HFFc6 (cell line): ENCODE measurements at regions not wholly inside any gene's neighbourhood (a gene's known extent, or its start where the extent isn't known, plus 50 kb on each side); places are given as distances from the start of the nearest gene placed in this dataset.

ENCODE experiments used
- DNase-seq: peaks from one replicate; pipeline ENCODE4 v3.0.0-alpha.2; 2018
- H3K27ac Mint-ChIP-seq: 2 replicates; pipeline ENCODE4 v1.8.0; 2020; ENCODE audit warnings: mild to moderate bottlenecking, mixed read lengths
- H3K27me3 Mint-ChIP-seq: 2 replicates; pipeline ENCODE4 v1.8.0; 2021; ENCODE audit warnings: mild to moderate bottlenecking, moderate library complexity, mixed read lengths; ENCODE audit not compliant: insufficient read depth
- H3K36me3 Mint-ChIP-seq: 2 replicates; pipeline ENCODE4 v1.8.0; 2021; ENCODE audit warnings: low read depth, mixed read lengths
- H3K4me1 Mint-ChIP-seq: 2 replicates; pipeline ENCODE4 v1.8.0; 2020; ENCODE audit warnings: low read depth, mixed read lengths
- H3K4me3 Mint-ChIP-seq: 2 replicates; pipeline ENCODE4 v1.8.0; 2020; ENCODE audit warnings: mild to moderate bottlenecking, moderate library complexity, mixed read lengths
- H3K9me3 Mint-ChIP-seq: 2 replicates; pipeline ENCODE4 v1.8.0; 2020; ENCODE audit warnings: mild to moderate bottlenecking, mixed read lengths
- TF ChIP-seq, protein P1 (sequence below): fragments of 200-600 bp; sonication (generic); IDR thresholded peaks from 2 replicates; pipeline ENCODE4 v1.5.0; 2021; ENCODE audit warnings: antibody characterized with exemption, mild to moderate bottlenecking

DNA sequence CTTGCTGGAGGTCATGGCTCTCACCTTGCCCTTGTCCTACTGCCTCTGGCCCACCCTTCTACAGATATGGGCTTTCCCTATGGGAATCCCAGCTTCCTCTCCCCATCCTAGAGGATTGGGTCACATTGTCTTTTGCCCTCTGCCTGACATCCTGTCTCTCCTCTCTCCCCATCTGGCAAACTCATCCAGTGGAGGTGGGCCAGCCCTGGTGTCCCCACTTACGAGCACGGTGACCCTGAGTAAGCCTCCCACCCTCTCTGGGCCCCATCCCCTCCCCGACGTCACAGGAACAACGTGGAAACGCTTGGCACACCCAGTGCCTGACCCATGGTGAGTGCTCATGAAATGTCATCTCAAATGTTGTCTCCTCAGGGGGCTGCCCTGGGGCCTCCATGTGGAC, 56.1 kb upstream of the ID3 start:
- DNase-seq, result no peak
- Mint-ChIP-seq H3K4me1 (peaks cover 5% of the 10 kb centered on the region; the same call in 1 of the 2 replicates), H3K4me3 (no peak overlapping the region), H3K27me3 (peaks cover 28% of the 10 kb centered on the region), H3K27ac (no peak overlapping the region), H3K36me3 (0 out of 2 replicates have a peak, but pooled peaks cover 6% of the 10 kb centered on the region), H3K9me3 (peaks cover 3% of the 10 kb centered on the region; the same call in 1 of the 2 replicates)
- TF ChIP-seq, protein P1, sequence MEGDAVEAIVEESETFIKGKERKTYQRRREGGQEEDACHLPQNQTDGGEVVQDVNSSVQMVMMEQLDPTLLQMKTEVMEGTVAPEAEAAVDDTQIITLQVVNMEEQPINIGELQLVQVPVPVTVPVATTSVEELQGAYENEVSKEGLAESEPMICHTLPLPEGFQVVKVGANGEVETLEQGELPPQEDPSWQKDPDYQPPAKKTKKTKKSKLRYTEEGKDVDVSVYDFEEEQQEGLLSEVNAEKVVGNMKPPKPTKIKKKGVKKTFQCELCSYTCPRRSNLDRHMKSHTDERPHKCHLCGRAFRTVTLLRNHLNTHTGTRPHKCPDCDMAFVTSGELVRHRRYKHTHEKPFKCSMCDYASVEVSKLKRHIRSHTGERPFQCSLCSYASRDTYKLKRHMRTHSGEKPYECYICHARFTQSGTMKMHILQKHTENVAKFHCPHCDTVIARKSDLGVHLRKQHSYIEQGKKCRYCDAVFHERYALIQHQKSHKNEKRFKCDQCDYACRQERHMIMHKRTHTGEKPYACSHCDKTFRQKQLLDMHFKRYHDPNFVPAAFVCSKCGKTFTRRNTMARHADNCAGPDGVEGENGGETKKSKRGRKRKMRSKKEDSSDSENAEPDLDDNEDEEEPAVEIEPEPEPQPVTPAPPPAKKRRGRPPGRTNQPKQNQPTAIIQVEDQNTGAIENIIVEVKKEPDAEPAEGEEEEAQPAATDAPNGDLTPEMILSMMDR, result no peak

DNA sequence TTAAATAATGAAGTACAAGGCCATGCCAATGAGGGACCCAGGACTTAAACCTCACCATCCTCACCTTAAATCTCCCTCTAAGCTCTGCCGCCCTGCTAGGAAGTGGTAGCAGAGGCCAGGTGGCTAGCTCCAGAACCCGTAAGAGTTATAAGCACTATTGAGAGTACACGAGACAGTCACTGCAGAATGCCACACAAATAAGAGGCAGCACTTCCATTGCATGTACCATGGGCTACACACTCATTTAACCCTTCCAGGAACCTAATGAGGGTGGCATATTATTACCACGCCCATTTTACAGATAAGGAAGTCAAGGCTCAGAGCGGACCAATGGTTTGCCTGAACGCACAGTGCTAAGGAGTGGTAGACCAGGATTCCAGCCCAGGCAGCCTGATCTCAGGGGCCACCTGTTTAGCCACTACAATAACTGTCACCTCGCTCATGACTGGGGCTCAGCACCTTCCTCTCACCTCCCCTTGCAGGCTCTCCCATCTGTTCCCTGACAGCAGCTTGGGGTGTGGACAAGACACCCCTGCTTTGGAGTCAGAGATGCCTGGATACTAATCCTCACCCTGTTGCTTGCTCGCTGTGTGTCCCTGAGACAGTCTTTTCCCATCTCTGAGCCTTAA, 54.8 kb upstream of the ID3 start:
- TF ChIP-seq, protein P1, result no peak
- no peak for DNase-seq
- Mint-ChIP-seq H3K27me3 (peaks cover 18% of the 10 kb centered on the region), H3K4me1 (peaks cover 5% of the 10 kb centered on the region; the same call in 1 of the 2 replicates), H3K4me3 (no peak overlapping the region), H3K36me3 (0 out of 2 replicates have a peak, but pooled peaks cover 6% of the 10 kb centered on the region), H3K9me3 (peaks cover 3% of the 10 kb centered on the region; the same call in 1 of the 2 replicates), H3K27ac (no peak overlapping the region)

DNA sequence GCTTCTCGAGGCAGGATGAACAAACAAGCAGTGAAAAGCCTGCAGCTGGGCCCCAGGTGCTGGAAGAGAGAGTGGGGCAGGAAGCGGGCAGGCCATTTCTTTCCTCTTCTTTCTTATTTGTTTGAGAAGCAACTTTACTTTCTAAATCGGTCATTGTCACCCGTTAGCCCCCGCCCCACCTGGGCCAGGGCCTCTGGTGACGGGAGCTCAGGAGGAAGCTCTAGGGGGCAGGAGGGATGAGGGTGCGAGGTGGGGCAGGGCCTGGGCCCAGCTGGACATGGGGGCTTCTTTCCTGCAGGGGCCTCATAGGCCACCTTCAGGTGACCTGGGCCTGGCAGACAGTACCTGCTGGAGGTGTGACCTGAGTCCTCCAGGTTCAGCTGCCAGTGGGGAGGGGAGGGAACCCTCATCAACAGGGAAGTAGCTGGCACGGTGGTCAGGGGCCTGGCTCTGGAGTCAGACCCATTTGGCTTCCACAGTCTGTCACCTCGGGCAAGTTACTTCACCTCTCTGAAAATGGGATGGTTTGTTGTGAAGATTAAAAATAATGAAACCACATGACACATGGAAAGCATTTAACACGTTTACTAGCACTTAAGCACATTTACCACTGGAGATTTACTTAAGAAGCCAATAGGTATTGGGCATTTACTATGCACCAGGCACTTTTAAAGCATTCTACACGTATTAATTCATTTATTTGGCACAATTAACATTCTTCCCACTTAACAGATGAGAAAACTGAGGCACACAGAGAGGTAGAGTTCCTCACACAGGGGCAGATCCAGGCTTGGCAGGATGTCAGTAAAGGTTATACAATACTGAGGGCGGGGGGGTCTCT, 54.1 kb upstream of the ID3 start:
- no peak for DNase-seq
- Mint-ChIP-seq H3K36me3 (0 out of 2 replicates have a peak, but pooled peaks cover 6% of the 10 kb centered on the region), H3K4me1 (peaks cover 5% of the 10 kb centered on the region; the same call in 1 of the 2 replicates), H3K27me3 (peaks cover 11% of the 10 kb centered on the region), H3K9me3 (peaks cover 3% of the 10 kb centered on the region; the same call in 1 of the 2 replicates), H3K27ac (no peak overlapping the region), H3K4me3 (no peak overlapping the region)
- TF ChIP-seq, protein P1, result no peak

DNA sequence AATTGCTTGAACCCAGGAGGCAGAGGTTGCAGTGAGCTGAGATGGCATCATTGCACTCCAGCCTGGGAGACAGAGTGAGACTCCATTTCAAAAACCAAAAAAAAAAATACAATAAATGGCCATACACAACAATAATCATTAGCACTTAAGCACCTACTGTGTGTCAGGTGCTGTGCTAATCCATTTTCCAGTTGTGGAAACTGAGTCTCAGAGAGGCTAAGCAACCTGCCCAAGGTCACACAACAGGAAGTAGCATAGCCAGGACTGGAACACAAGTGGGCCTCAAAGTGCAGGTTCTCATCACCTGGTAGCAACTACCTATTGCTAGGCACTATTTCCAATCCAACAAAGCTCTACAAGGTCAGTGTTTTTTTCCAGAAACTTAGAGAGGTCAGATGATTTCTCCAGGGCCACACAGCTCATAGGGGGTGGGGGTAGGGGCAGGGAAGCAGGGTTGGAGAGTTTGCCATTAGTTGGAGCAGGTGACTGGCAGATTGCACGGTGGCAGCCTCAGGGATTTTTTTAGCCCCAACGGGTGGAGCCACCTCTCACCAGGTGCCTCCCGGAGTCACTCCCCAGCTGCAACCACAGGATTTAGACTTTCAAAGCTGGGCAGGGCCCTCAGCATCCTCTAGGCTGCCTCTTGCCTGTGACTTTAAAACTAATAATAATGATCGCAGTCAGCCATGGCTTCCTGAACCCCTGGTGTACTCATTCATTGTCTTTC, 52.5 kb upstream of the ID3 start:
- H3K9me3 Mint-ChIP-seq, result no peaks in the 10 kb centered on the region
- TF ChIP-seq, protein P1, result no peak
- no peak overlapping the region for H3K27ac Mint-ChIP-seq
- peaks cover 10% of the 10 kb centered on the region for H3K27me3 Mint-ChIP-seq
- H3K4me3 Mint-ChIP-seq, result no peak overlapping the region
- DNase-seq, result no peak
- no peaks in the 10 kb centered on the region for H3K4me1 Mint-ChIP-seq
- H3K36me3 Mint-ChIP-seq, result 0 out of 2 replicates have a peak, but pooled peaks cover 6% of the 10 kb centered on the region

DNA sequence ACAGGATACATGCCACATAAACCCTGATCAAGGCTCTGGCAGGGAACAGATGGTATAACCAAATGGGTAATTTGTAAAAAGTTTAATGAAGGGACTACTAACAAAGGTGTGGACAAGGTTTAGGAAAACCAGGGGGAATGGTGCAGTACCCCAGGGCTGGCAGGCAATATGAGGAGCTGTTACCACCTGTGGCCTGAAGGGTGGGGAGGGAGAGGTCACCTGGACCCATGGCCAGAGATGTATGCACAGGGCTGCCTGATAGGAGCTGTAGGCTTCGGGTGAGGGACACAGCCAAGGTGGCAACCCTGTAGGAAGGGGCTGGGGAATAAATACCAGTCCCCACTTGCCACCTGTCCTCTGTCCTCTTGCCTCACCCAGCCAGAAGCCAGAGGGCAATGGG, 51.4 kb upstream of the ID3 start:
- TF ChIP-seq, protein P1, result no peak
- DNase-seq, result no peak
- Mint-ChIP-seq H3K36me3 (no peaks in the 10 kb centered on the region), H3K27ac (no peak overlapping the region), H3K9me3 (no peaks in the 10 kb centered on the region), H3K27me3 (peaks cover 8% of the 10 kb centered on the region), H3K4me1 (no peaks in the 10 kb centered on the region), H3K4me3 (no peak overlapping the region)
